Suprapubic skin (tissue), 4 donors: ENCODE measurements at regions not wholly inside any gene's neighbourhood (a gene's known extent, or its start where the extent isn't known, plus 50 kb on each side); places are given as distances from the start of the nearest gene placed in this dataset.
A peak's percentile ranks its signal among the peaks of the same experiment; 100 is the strongest.

Experiments
- DNase-seq, 2 donors: peaks; one replicate each; pipeline ENCODE4 v3.0.0-alpha.2; 2019; ENCODE audit warnings: low spot score in 2 of 2
- H3K27ac ChIP-seq: fragments of 200-600 bp; sonication (generic); one replicate; pipeline ENCODE4 v1.5.1; 2019
- H3K27me3 ChIP-seq: fragments of 200-600 bp; sonication (generic); one replicate; pipeline ENCODE4 v1.5.1; 2019
- H3K36me3 ChIP-seq: fragments of 200-600 bp; sonication (generic); one replicate; pipeline ENCODE4 v1.5.1; 2019
- H3K4me1 ChIP-seq: fragments of 200-600 bp; sonication (generic); one replicate; pipeline ENCODE4 v1.5.1; 2019
- H3K4me3 ChIP-seq: fragments of 200-600 bp; sonication (generic); one replicate; pipeline ENCODE4 v1.5.1; 2019; ENCODE audit warnings: mild to moderate bottlenecking
- H3K9me3 ChIP-seq: fragments of 200-600 bp; sonication (generic); one replicate; pipeline ENCODE4 v1.5.1; 2019
- CTCF ChIP-seq, 2 donors: fragments of 200-600 bp in 1 of 2; fragments of 450-650 bp in 1 of 2; sonication (generic) in 1 of 2; IDR thresholded peaks; one replicate each; pipeline ENCODE4 v1.5.1; 2016 to 2019; ENCODE audit warnings: antibody characterized with exemption in 2 of 2, mild to moderate bottlenecking in 1 of 2, moderate library complexity in 1 of 2
- EP300 ChIP-seq: sonication (generic); formaldehyde crosslinking; IDR thresholded peaks from one replicate; pipeline ENCODE4 v1.6.1; 2017; ENCODE audit warnings: antibody characterized with exemption
- POLR2A ChIP-seq, 2 donors: fragments of 450-650 bp; IDR thresholded peaks; one replicate each; pipeline ENCODE4 v1.6.1; 2017; ENCODE audit warnings: antibody characterized with exemption in 2 of 2, mild to moderate bottlenecking in 2 of 2, moderate library complexity in 2 of 2
- POLR2AphosphoS5 ChIP-seq, 3 donors: sonication (generic); formaldehyde crosslinking; IDR thresholded peaks; one replicate each; pipeline ENCODE4 v1.6.1; 2017; ENCODE audit warnings: antibody characterized with exemption in 3 of 3
- WGBS: methylation state at CpG from one replicate; pipeline ENCODE4 v1.1.5; 2018; 5-methylcytosine and 5-hydroxymethylcytosine counted together

GRCh38 chr6:19668710-19669109 is 168.5 kb upstream of the ID4 start:
- H3K4me3 ChIP-seq = no peak overlapping the region
- no peaks in the 10 kb centered on the region for H3K36me3 ChIP-seq
- H3K27me3 ChIP-seq = no peaks in the 10 kb centered on the region
- TF ChIP-seq CTCF (IDR thresholded peaks at IDR 0.05) (no peak), POLR2A (IDR thresholded peaks at IDR 0.05) (no peak), POLR2AphosphoS5 (IDR thresholded peaks at IDR 0.05) (no peak), EP300 (no peak)
- peaks cover 7% of the 10 kb centered on the region for H3K4me1 ChIP-seq
- no peaks in the 10 kb centered on the region for H3K9me3 ChIP-seq
- H3K27ac ChIP-seq = no peak overlapping the region
- DNase-seq = no peak

DNA sequence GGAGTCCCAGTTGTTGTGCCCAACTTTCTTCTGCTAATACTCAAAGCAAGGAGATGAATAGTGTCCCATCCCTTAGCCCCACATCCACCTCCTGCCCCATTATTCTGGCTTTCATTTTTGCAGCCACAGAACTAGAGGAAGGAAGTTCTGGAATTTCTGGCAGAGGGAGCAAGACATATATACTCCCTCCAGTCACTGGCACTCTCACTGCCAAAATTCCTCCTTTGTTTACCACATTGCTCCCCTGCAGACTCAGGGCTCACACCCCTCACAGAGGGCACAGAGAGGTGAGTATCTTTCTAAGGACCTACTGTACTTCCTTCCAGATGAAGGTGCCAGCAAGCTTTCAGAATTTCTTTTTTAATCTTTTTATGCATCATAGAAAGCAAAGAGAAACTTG is 168.0 kb upstream of the ID4 start:
- H3K27ac ChIP-seq = no peak overlapping the region
- H3K9me3 ChIP-seq = no peaks in the 10 kb centered on the region
- TF ChIP-seq POLR2AphosphoS5 (IDR thresholded peaks at IDR 0.05) (no peak), POLR2A (IDR thresholded peaks at IDR 0.05) (no peak), EP300 (no peak), CTCF (IDR thresholded peaks at IDR 0.05) (no peak)
- H3K27me3 ChIP-seq = no peaks in the 10 kb centered on the region
- DNase-seq = no peak
- H3K4me1 ChIP-seq = peaks cover 7% of the 10 kb centered on the region
- H3K4me3 ChIP-seq = no peak overlapping the region
- no peaks in the 10 kb centered on the region for H3K36me3 ChIP-seq

DNA sequence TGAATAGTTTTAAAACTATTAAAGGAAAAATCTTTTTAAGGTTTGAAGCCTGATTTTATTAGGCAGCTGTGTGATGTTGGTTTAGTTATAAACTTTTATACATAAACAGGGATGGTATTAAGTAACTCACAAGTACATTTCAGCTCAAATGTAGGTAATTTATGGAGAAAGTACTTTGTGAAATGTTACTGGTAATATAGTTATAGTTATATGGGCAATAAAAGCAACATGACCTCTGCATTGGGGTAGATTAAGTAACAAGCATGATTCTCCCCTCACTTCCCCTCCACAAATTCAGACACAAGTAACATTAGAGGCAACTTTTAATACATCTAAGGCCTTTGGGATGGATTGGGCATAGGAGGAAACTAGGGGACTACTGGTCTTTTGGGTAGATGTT is 154.3 kb upstream of the ID4 start:
- TF ChIP-seq POLR2A (IDR thresholded peaks at IDR 0.05) (no peak), EP300 (no peak), POLR2AphosphoS5 (IDR thresholded peaks at IDR 0.05) (no peak), CTCF (IDR thresholded peaks at IDR 0.05) (no peak)
- Histone ChIP-seq H3K36me3 (no peaks in the 10 kb centered on the region), H3K27me3 (no peaks in the 10 kb centered on the region), H3K4me1 (no peaks in the 10 kb centered on the region), H3K27ac (no peak overlapping the region), H3K4me3 (no peak overlapping the region), H3K9me3 (no peaks in the 10 kb centered on the region)
- DNase-seq = no peak

DNA sequence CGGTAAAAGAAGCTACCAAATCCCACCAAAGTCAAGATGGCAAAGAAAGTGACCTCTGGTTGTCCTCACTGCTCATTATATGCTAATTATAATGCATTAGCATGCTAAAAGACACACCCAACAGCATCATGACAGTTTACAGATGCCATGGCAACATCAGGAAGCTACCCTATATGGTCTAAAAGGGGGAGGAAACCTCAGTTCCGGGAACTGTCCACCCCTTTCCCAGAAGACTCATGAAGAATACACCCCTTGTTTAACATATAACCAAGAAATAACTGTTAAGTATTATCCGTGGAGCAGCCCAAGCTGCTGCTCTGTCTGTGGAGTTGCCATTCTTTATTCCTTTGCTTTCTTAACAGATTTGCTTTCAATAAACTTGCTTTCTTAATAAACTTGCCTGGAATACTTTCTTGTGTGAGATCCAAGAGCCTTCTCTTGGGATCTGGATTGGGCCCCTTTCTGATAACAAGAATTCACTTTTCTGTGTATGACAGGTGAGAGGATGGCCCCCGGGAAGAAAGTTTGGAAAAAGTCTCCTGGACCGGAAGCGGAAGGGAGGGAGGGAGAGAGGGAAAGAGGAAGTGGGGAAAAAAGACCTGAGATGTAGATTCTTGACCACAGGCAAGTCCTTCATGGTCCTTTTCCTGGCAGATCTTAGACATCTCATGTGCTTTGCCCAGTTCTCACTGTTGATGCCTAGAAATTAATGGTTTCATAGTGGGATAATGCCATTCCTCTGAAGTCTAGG is 146.7 kb upstream of the ID4 start:
- no peaks in the 10 kb centered on the region for H3K36me3 ChIP-seq
- no peak for TF ChIP-seq POLR2AphosphoS5 (IDR thresholded peaks at IDR 0.05)
- TF ChIP-seq POLR2A (IDR thresholded peaks at IDR 0.05) = no peak
- no peak for TF ChIP-seq CTCF (IDR thresholded peaks at IDR 0.05)
- TF ChIP-seq EP300 = no peak
- 67% methylated on average over 6 of the region's 6 CpGs for WGBS
- H3K4me1 ChIP-seq = peaks cover 6% of the 10 kb centered on the region
- peaks cover 15% of the 10 kb centered on the region for H3K27me3 ChIP-seq
- no peak for DNase-seq
- H3K9me3 ChIP-seq = no peaks in the 10 kb centered on the region
- no peak overlapping the region for H3K4me3 ChIP-seq
- H3K27ac ChIP-seq = no peak overlapping the region

DNA sequence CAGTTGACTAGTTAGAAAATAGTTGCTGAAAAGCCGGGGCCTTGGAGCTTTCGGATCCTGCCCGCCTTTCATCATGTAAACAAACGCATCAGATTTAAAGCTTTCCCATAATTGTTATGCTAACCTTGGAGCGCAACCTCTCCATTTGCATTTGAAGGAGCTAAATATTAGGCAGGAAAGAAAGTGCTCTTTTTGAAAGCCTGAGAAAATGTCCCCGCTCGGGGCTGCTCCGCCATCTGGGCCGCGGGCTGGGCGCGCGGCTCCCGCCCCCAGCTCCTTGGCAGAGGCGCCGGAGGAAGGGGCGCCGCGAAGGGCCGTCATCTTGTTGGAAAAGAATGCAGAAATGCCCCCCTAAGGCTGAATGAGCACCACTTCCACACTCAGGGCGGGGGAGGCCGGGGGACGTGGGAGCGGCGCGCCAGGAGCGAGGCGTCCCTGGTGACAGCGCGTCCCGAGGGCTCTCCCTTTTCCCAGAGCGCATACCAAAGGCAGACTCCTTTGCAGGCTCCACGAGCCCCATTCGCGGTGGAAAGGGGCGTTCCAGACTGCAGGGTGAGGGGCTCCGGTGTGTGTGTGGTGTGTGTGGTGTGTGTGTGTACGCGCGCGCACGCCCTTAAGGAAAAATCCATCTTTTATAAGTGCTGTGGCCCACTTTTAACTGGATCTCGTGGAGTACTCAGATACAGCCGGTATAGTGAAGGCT is 145.6 kb upstream of the ID4 start:
- DNase-seq = no peak
- Histone ChIP-seq H3K4me3 (peak overlapping the region; percentile 49), H3K9me3 (no peaks in the 10 kb centered on the region), H3K36me3 (no peaks in the 10 kb centered on the region), H3K27me3 (peaks cover 15% of the 10 kb centered on the region), H3K4me1 (peaks cover 6% of the 10 kb centered on the region), H3K27ac (no peak overlapping the region)
- TF ChIP-seq CTCF (IDR thresholded peaks at IDR 0.05) = no peak
- no peak for TF ChIP-seq POLR2AphosphoS5 (IDR thresholded peaks at IDR 0.05)
- TF ChIP-seq POLR2A (IDR thresholded peaks at IDR 0.05) = no peak
- no peak for TF ChIP-seq EP300
- 3% methylated on average over 42 of the region's 44 CpGs for WGBS
